Activated T-cell treated with anti-CD3 and anti-CD28 coated beads, Interleukin-2, amount 50 U/mL, for 4 hours (primary cell): ENCODE measurements at regions not wholly inside any gene's neighbourhood (a gene's known extent, or its start where the extent isn't known, plus 50 kb on each side); places are given as distances from the start of the nearest gene placed in this dataset.

Source experiments
- ATAC-seq, 2 donors: fragments of 200-7000 bp; cut with Tn5 transposase; one replicate each; pipeline ENCODE4 v1.10.0; 2021
- DNase-seq: peaks from one replicate; pipeline ENCODE4 v3.0.0-alpha.2; 2020
- H3K27me3 Mint-ChIP-seq: one replicate; pipeline ENCODE4 v1.8.0; 2021; ENCODE audit warnings: low read depth, mixed read lengths
- H3K36me3 Mint-ChIP-seq: one replicate; pipeline ENCODE4 v1.8.0; 2022; ENCODE audit warnings: mixed read lengths; ENCODE audit not compliant: insufficient read depth
- H3K4me1 Mint-ChIP-seq: one replicate; pipeline ENCODE4 v1.8.0; 2021; ENCODE audit warnings: low read depth, mixed read lengths
- H3K4me3 Mint-ChIP-seq: one replicate; pipeline ENCODE4 v1.8.0; 2021; ENCODE audit warnings: mild to moderate bottlenecking, moderate library complexity, mixed read lengths
- H3K9me3 Mint-ChIP-seq: one replicate; pipeline ENCODE4 v1.8.0; 2021; ENCODE audit warnings: mixed read lengths

GRCh38 chr9:79390781-79391770 is 180.7 kb upstream of the TLE4 start:
- no peak overlapping the region for H3K4me3 Mint-ChIP-seq
- no peaks in the 10 kb centered on the region for H3K4me1 Mint-ChIP-seq
- H3K36me3 Mint-ChIP-seq = no peaks in the 10 kb centered on the region
- H3K27me3 Mint-ChIP-seq = peaks cover 2% of the 10 kb centered on the region
- H3K9me3 Mint-ChIP-seq = no peaks in the 10 kb centered on the region
- DNase-seq = no peak
- ATAC-seq = no peak

- ATAC-seq = no peak
- H3K4me1 Mint-ChIP-seq = no peaks in the 10 kb centered on the region
- DNase-seq = no peak
- H3K9me3 Mint-ChIP-seq = no peaks in the 10 kb centered on the region
- peaks cover 1% of the 10 kb centered on the region for H3K27me3 Mint-ChIP-seq
- no peaks in the 10 kb centered on the region for H3K36me3 Mint-ChIP-seq
- H3K4me3 Mint-ChIP-seq = no peak overlapping the region
Observed at GRCh38 chr9:79395228-79395627, 176.5 kb upstream of the TLE4 start.

GRCh38 chr9:79395755-79396154 is 176.0 kb upstream of the TLE4 start:
- no peak overlapping the region for H3K4me3 Mint-ChIP-seq
- no peaks in the 10 kb centered on the region for H3K4me1 Mint-ChIP-seq
- DNase-seq (no peak), ATAC-seq (no peak)
- no peaks in the 10 kb centered on the region for H3K36me3 Mint-ChIP-seq
- H3K27me3 Mint-ChIP-seq = no peaks in the 10 kb centered on the region
- no peaks in the 10 kb centered on the region for H3K9me3 Mint-ChIP-seq

GRCh38 chr9:79396168-79396567 is 175.6 kb upstream of the TLE4 start:
- no peak for DNase-seq
- Mint-ChIP-seq H3K36me3 (no peaks in the 10 kb centered on the region), H3K4me1 (no peaks in the 10 kb centered on the region), H3K4me3 (no peak overlapping the region), H3K27me3 (no peaks in the 10 kb centered on the region), H3K9me3 (no peaks in the 10 kb centered on the region)
- no peak for ATAC-seq

- DNase-seq = no peak
- no peaks in the 10 kb centered on the region for H3K4me1 Mint-ChIP-seq
- no peak for ATAC-seq
- H3K36me3 Mint-ChIP-seq = no peaks in the 10 kb centered on the region
- no peak overlapping the region for H3K4me3 Mint-ChIP-seq
- no peaks in the 10 kb centered on the region for H3K9me3 Mint-ChIP-seq
- no peaks in the 10 kb centered on the region for H3K27me3 Mint-ChIP-seq
Observed at GRCh38 chr9:79403495-79403894, 168.3 kb upstream of the TLE4 start.

GRCh38 chr9:79408200-79408599 is 163.6 kb upstream of the TLE4 start:
- Mint-ChIP-seq H3K36me3 (no peaks in the 10 kb centered on the region), H3K4me1 (no peaks in the 10 kb centered on the region), H3K4me3 (no peak overlapping the region), H3K9me3 (no peaks in the 10 kb centered on the region), H3K27me3 (no peaks in the 10 kb centered on the region)
- no peak for DNase-seq
- ATAC-seq = no peak

GRCh38 chr9:79408617-79409016 is 163.1 kb upstream of the TLE4 start:
- Mint-ChIP-seq H3K4me1 (no peaks in the 10 kb centered on the region), H3K27me3 (no peaks in the 10 kb centered on the region), H3K36me3 (no peaks in the 10 kb centered on the region), H3K9me3 (no peaks in the 10 kb centered on the region), H3K4me3 (no peak overlapping the region)
- DNase-seq (no peak), ATAC-seq (no peak)

- Mint-ChIP-seq H3K4me1 (no peaks in the 10 kb centered on the region), H3K4me3 (no peak overlapping the region), H3K36me3 (no peaks in the 10 kb centered on the region), H3K9me3 (no peaks in the 10 kb centered on the region), H3K27me3 (no peaks in the 10 kb centered on the region)
- ATAC-seq (no peak), DNase-seq (no peak)
Observed at GRCh38 chr9:79409182-79409823, 162.5 kb upstream of the TLE4 start.

- H3K4me1 Mint-ChIP-seq = no peaks in the 10 kb centered on the region
- ATAC-seq (no peak), DNase-seq (no peak)
- no peak overlapping the region for H3K4me3 Mint-ChIP-seq
- peaks cover 16% of the 10 kb centered on the region for H3K9me3 Mint-ChIP-seq
- peaks cover 2% of the 10 kb centered on the region for H3K36me3 Mint-ChIP-seq
- peaks cover 8% of the 10 kb centered on the region for H3K27me3 Mint-ChIP-seq
Observed at GRCh38 chr9:79425840-79426239, 145.9 kb upstream of the TLE4 start.

GRCh38 chr9:79428422-79428821 is 143.3 kb upstream of the TLE4 start:
- no peak for ATAC-seq
- Mint-ChIP-seq H3K9me3 (peaks cover 16% of the 10 kb centered on the region), H3K4me1 (no peaks in the 10 kb centered on the region)

GRCh38 chr9:79430619-79431018 is 141.1 kb upstream of the TLE4 start:
- Mint-ChIP-seq H3K4me3 (no peak overlapping the region), H3K36me3 (no peaks in the 10 kb centered on the region), H3K27me3 (peaks cover 5% of the 10 kb centered on the region), H3K4me1 (no peaks in the 10 kb centered on the region), H3K9me3 (peaks cover 7% of the 10 kb centered on the region)
- DNase-seq (no peak), ATAC-seq (no peak)

More at GRCh38 chr9:79428422-79428821, 143.3 kb upstream of the TLE4 start:
- H3K4me3 Mint-ChIP-seq = no peak overlapping the region
- DNase-seq = no peak
- peaks cover 8% of the 10 kb centered on the region for H3K27me3 Mint-ChIP-seq
- peaks cover 2% of the 10 kb centered on the region for H3K36me3 Mint-ChIP-seq

- Mint-ChIP-seq H3K36me3 (no peaks in the 10 kb centered on the region), H3K27me3 (peaks cover 5% of the 10 kb centered on the region), H3K9me3 (peaks cover 2% of the 10 kb centered on the region), H3K4me3 (no peak overlapping the region), H3K4me1 (no peaks in the 10 kb centered on the region)
- DNase-seq (no peak), ATAC-seq (no peak)
Observed at GRCh38 chr9:79431019-79431679, 140.6 kb upstream of the TLE4 start.

- Mint-ChIP-seq H3K9me3 (no peaks in the 10 kb centered on the region), H3K4me1 (no peaks in the 10 kb centered on the region), H3K27me3 (peaks cover 2% of the 10 kb centered on the region), H3K4me3 (no peak overlapping the region), H3K36me3 (no peaks in the 10 kb centered on the region)
- no peak for DNase-seq
- ATAC-seq = no peak
Observed at GRCh38 chr9:79432485-79432884, 139.3 kb upstream of the TLE4 start.

- no peak for DNase-seq
- H3K27me3 Mint-ChIP-seq = peaks cover 10% of the 10 kb centered on the region
- H3K4me1 Mint-ChIP-seq = peaks cover 2% of the 10 kb centered on the region
- no peaks in the 10 kb centered on the region for H3K9me3 Mint-ChIP-seq
- H3K36me3 Mint-ChIP-seq = no peaks in the 10 kb centered on the region
- ATAC-seq = no peak
- H3K4me3 Mint-ChIP-seq = no peak overlapping the region
Observed at GRCh38 chr9:79433703-79434102, 138.1 kb upstream of the TLE4 start.
